HL-60 (cell line): ENCODE measurements at regions not wholly inside any gene's neighbourhood (a gene's known extent, or its start where the extent isn't known, plus 50 kb on each side); places are given as distances from the start of the nearest gene placed in this dataset.
"Not testable (repeated sequence)": the region's sequence is repeated elsewhere in the genome, so short reads cannot be mapped to it uniquely, and the experiment has no call there.

Experiments used
- GABPA ChIP-seq: IDR thresholded peaks from 2 replicates; pipeline ENCODE4 v1.6.1; 2012; ENCODE audit warnings: low read depth
- POLR2AphosphoS5 ChIP-seq: IDR thresholded peaks from 2 replicates; pipeline ENCODE4 v1.6.1; 2012; ENCODE audit warnings: low read depth
- SPI1 ChIP-seq: IDR thresholded peaks from 2 replicates; pipeline ENCODE4 v1.6.1; 2012; ENCODE audit warnings: low read depth, mild to moderate bottlenecking, borderline replicate concordance
- TF ChIP-seq, protein P1 (sequence below): IDR thresholded peaks from one replicate; pipeline ENCODE4 v1.5.1; 2011; ENCODE audit warnings: low read length, control low read depth, inconsistent platforms; ENCODE audit not compliant: insufficient read depth

DNA sequence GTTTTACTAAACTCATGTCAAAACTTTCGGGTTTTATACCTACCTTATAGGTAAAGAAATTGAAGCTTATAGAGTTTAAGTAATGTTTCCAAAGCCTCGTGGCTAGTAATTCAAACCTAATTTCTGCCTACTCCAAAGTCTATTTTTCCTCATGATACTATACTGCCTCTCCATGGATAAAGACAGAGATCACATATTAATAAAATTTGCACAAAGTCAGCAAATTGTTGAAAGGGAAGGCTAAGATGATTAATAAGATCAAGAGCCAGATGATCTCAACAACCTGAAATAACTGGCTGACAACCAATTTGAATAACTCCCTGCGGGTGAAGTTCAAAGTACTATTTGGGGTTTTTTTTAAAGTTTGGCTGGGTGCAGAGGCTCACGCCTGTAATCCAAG is 233.7 kb downstream of the CEP170 start:
- TF ChIP-seq, protein P1, sequence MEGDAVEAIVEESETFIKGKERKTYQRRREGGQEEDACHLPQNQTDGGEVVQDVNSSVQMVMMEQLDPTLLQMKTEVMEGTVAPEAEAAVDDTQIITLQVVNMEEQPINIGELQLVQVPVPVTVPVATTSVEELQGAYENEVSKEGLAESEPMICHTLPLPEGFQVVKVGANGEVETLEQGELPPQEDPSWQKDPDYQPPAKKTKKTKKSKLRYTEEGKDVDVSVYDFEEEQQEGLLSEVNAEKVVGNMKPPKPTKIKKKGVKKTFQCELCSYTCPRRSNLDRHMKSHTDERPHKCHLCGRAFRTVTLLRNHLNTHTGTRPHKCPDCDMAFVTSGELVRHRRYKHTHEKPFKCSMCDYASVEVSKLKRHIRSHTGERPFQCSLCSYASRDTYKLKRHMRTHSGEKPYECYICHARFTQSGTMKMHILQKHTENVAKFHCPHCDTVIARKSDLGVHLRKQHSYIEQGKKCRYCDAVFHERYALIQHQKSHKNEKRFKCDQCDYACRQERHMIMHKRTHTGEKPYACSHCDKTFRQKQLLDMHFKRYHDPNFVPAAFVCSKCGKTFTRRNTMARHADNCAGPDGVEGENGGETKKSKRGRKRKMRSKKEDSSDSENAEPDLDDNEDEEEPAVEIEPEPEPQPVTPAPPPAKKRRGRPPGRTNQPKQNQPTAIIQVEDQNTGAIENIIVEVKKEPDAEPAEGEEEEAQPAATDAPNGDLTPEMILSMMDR: not testable (repeated sequence)
- not testable (repeated sequence) for TF ChIP-seq GABPA, POLR2AphosphoS5, SPI1
